Natural killer cell treated with Interleukin-12 subunit alpha and Interleukin-12 subunit beta and Interleukin-15 and Interleukin-18, amount 100 ng/mL, for 72 hours (primary cell): ENCODE measurements at regions not wholly inside any gene's neighbourhood (a gene's known extent, or its start where the extent isn't known, plus 50 kb on each side); places are given as distances from the start of the nearest gene placed in this dataset.

ENCODE experiments used
- ATAC-seq, 2 donors: fragments of 150-1000 bp; cut with Tn5 transposase in 1 of 2; sonication (Bioruptor Pico), chemical (Tn5 transposase) in 1 of 2; 2 replicates each; pipeline ENCODE4 v1.10.0; 2021
- DNase-seq: peaks from one replicate; pipeline ENCODE4 v3.0.0; 2022; ENCODE audit warnings: low spot score
- H3K27ac Mint-ChIP-seq, 2 donors: 1 replicate in 1 of 2; 2 replicates in 1 of 2; pipeline ENCODE4 v1.8.0; 2022; ENCODE audit warnings: mixed read lengths in 2 of 2, mild to moderate bottlenecking in 1 of 2, moderate library complexity in 1 of 2
- H3K27me3 Mint-ChIP-seq, 2 donors: 1 replicate in 1 of 2; 2 replicates in 1 of 2; pipeline ENCODE4 v1.8.0; 2022; ENCODE audit warnings: mixed read lengths in 2 of 2
- H3K36me3 Mint-ChIP-seq: one replicate; pipeline ENCODE4 v1.8.0; 2022; ENCODE audit warnings: mixed read lengths
- H3K4me1 Mint-ChIP-seq, 2 donors: 1 replicate in 1 of 2; 2 replicates in 1 of 2; pipeline ENCODE4 v1.8.0; 2022; ENCODE audit warnings: low read depth in 2 of 2, mixed read lengths in 2 of 2, mild to moderate bottlenecking in 1 of 2
- H3K4me3 Mint-ChIP-seq: one replicate; pipeline ENCODE4 v1.8.0; 2022; ENCODE audit warnings: mixed read lengths
- H3K9me3 Mint-ChIP-seq: 2 replicates; pipeline ENCODE4 v1.8.0; 2022; ENCODE audit warnings: mixed read lengths

DNA sequence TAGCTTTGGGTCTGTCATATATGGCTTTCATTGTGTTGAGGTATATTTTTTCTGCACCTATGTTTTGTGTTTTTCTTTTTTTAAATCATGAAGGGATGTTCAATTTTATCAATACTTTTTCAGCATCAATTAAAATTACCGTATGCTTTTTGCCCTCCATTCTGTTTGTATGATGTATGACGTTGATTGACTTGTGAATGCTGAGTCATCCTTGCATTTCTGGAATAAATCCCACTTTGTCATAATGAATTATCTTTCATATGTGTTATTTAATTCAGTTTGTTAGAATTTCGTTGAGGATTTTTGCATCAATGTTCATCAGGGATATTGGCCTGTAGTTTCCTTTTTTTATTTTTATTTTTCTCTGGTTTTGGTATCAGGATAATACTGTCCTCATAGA lies 790.9 kb downstream of the TMEM182 start:
- peaks cover 11% of the 10 kb centered on the region for H3K9me3 Mint-ChIP-seq

DNA sequence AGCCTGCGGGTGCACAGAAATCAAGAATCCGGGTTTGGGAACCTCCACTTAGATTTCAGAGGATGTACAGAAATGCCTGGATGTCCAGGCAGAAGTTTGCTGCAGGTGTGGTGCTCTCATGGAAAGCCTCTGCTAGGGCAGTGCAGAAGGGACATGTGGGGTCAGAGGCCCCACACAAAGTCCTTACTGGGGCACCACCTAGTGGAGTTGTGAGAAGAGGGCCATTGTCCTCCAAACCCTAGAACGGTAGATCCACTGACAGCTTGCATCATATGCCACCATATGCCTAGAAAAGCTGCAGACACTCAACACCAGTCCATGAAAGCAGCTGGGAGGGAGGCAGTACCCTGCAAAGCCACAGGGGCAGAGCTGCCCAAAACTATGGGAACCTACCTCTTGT lies 833.0 kb downstream of the TMEM182 start:
- Mint-ChIP-seq H3K27ac (no peak overlapping the region), H3K4me1 (no peaks in the 10 kb centered on the region), H3K4me3 (no peak overlapping the region), H3K36me3 (peaks cover 28% of the 10 kb centered on the region), H3K9me3 (peaks cover 29% of the 10 kb centered on the region), H3K27me3 (no peaks in the 10 kb centered on the region)
- ATAC-seq = no peak
- DNase-seq = no peak

More for the DNA sequence above, 790.9 kb downstream of the TMEM182 start:
- H3K36me3 Mint-ChIP-seq = peaks cover 10% of the 10 kb centered on the region
- ATAC-seq (no peak), DNase-seq (no peak)
- no peak overlapping the region for H3K27ac Mint-ChIP-seq
- H3K4me3 Mint-ChIP-seq = no peak overlapping the region
- H3K4me1 Mint-ChIP-seq = no peaks in the 10 kb centered on the region
- no peaks in the 10 kb centered on the region for H3K27me3 Mint-ChIP-seq

DNA sequence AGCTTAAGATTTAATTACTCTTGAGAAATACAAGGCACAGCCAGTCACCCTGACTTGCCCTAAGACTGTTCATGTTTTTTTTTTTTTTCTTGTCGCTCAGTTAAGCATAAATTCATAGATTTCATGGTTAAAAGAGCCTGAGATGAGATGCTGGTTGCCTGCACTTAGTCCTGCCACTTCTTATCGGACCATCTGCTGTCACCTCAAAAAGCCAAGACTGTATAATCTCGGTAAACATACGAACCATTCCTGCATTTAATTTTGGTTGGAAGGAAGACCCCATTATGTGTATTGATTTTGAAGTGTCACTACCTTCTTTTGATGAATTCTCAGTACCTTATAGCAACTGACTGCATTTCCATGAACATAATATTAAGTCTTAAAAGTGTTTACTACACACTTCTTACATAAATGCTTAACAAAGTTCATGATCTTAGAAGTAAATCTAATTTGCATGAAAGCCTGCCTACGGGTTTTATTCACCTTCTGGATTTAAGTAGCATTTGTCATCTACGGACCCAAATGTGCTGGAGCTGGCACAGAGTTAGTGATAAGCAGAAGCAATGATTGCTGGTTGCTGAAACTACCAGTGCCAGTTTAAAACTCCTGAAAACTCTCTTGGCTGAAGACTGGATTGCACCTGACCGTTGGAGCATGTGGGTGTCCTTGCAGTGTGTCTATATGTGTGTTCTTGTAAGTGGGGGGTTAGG lies 843.4 kb downstream of the TMEM182 start:
- H3K36me3 Mint-ChIP-seq = no peaks in the 10 kb centered on the region
- no peak for DNase-seq
- no peak overlapping the region for H3K4me3 Mint-ChIP-seq
- no peak overlapping the region for H3K27ac Mint-ChIP-seq
- no peak for ATAC-seq
- peaks cover 16% of the 10 kb centered on the region for H3K9me3 Mint-ChIP-seq
- no peaks in the 10 kb centered on the region for H3K4me1 Mint-ChIP-seq
- H3K27me3 Mint-ChIP-seq = no peaks in the 10 kb centered on the region

DNA sequence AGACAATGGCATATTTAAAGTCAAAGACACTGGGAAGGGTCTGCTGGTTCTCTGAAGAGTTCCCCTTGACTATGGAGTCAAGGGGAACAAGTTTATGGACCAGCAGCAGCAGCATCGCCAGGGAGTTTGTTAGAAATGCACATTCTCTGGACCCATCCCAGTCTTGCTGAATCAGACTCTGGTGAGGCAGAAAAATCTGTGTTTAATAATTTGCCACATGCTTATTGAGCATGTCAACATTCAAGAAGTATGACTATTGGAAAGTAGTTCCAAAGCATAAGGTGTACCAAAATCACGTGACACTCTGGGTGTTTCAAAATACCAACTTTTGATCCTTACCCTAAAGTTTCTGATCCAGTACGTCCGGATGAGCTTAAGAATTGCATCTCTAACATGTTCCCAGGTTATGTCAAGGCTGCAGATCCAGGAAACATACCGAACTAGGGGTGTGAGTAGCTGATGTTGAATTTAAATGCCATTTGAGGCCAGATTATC lies 853.8 kb downstream of the TMEM182 start:
- no peak overlapping the region for H3K27ac Mint-ChIP-seq
- no peak for DNase-seq
- H3K27me3 Mint-ChIP-seq = no peaks in the 10 kb centered on the region
- no peak overlapping the region for H3K4me3 Mint-ChIP-seq
- H3K4me1 Mint-ChIP-seq = no peaks in the 10 kb centered on the region
- peaks cover 15% of the 10 kb centered on the region for H3K9me3 Mint-ChIP-seq
- no peak for ATAC-seq
- peaks cover 4% of the 10 kb centered on the region for H3K36me3 Mint-ChIP-seq

DNA sequence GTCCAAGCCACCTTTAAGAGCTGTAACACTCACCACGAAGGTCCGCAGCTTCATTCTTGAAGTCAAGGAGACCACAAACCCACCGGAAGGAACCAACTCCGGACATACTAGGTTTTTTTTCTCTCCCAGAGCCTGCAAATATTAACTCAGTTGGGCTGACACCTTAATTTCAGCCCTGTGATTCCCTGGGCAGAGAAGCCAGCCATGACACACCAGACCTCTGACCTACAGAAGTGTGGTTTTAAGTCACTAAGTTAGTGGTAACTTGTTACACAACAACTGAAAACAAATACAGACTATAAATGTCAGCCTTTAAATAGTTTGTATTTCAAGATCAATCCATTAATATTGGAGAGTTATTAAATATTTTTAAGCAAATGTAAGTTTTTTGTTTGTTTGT lies 855.1 kb downstream of the TMEM182 start:
- Mint-ChIP-seq H3K36me3 (peaks cover 4% of the 10 kb centered on the region), H3K9me3 (peaks cover 19% of the 10 kb centered on the region), H3K27me3 (no peaks in the 10 kb centered on the region), H3K4me1 (no peaks in the 10 kb centered on the region), H3K4me3 (no peak overlapping the region), H3K27ac (no peak overlapping the region)
- no peak for ATAC-seq
- no peak for DNase-seq

DNA sequence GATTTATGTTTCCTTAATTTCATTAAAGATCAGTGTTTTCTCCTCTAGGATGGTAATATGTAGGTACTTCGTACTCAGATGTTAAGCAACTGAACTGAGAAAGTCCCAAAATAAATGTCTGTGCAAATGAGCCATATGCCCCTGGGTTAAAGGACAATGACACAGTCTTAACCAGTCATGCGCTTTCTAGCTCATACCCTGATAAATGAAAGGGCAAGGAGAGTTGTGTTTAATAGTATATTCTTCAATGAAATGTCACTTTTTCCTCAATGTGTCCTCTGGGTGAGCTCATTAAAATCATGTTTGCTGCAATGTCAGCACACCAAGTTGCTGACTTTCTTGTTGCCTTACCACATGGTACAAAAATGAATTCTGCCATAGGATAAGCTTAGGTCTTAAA lies 856.3 kb downstream of the TMEM182 start:
- DNase-seq (no peak), ATAC-seq (no peak)
- Mint-ChIP-seq H3K27ac (no peak overlapping the region), H3K27me3 (no peaks in the 10 kb centered on the region), H3K9me3 (peaks cover 18% of the 10 kb centered on the region), H3K4me3 (no peak overlapping the region), H3K36me3 (peaks cover 7% of the 10 kb centered on the region), H3K4me1 (no peaks in the 10 kb centered on the region)

DNA sequence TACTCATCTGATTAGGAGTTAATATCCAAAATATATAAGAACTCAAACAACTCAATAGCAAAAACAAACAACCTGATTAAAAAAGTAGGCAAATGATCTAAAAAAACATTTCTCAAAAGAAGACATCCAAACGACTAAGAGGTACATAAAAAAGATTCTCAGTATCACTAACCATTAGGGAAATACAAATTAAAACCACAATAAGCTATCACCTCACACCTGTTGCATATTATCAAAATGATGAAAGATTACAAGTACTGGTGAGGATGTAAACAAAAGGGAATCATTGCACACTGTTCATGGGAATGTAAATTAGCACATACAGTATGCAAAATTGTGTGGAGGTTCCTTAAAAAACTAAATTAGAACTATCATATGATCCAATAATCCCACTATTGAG lies 865.5 kb downstream of the TMEM182 start:
- H3K36me3 Mint-ChIP-seq = peaks cover under 1% of the 10 kb centered on the region
- H3K9me3 Mint-ChIP-seq = peaks cover 7% of the 10 kb centered on the region
- H3K4me1 Mint-ChIP-seq = no peaks in the 10 kb centered on the region
- no peak for DNase-seq
- H3K27ac Mint-ChIP-seq = no peak overlapping the region
- no peaks in the 10 kb centered on the region for H3K27me3 Mint-ChIP-seq
- no peak overlapping the region for H3K4me3 Mint-ChIP-seq
- no peak for ATAC-seq

DNA sequence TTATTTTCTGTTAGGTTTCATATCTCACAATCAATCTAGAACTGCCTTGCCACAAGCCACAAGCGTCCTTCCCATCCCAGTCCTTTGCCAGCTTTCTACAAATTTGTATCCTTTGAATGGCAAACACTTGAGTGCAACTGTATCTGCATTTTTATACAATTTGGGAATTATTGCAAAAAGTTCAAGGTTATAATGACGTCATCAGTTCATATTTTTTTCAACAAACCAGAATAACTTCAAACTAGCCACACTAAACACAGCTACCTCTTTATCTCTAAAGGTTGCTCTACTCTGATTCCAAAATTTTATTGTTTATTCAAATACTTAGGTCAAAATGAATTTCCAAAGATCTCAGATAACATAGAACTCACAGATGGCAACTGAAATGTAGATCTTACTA lies 877.1 kb downstream of the TMEM182 start:
- Mint-ChIP-seq H3K9me3 (peaks cover 10% of the 10 kb centered on the region), H3K27me3 (no peaks in the 10 kb centered on the region), H3K4me3 (no peak overlapping the region), H3K4me1 (no peaks in the 10 kb centered on the region), H3K27ac (no peak overlapping the region), H3K36me3 (no peaks in the 10 kb centered on the region)
- ATAC-seq = no peak
- no peak for DNase-seq

- H3K27ac Mint-ChIP-seq = no peak overlapping the region
- H3K4me3 Mint-ChIP-seq = no peak overlapping the region
- H3K9me3 Mint-ChIP-seq = peaks cover 3% of the 10 kb centered on the region
- no peaks in the 10 kb centered on the region for H3K27me3 Mint-ChIP-seq
- no peaks in the 10 kb centered on the region for H3K4me1 Mint-ChIP-seq
- ATAC-seq (no peak), DNase-seq (no peak)
- no peaks in the 10 kb centered on the region for H3K36me3 Mint-ChIP-seq
These were observed 894.7 kb downstream of the TMEM182 start for GRCh38 chr2:103656558-103656957.

GRCh38 chr2:103660519-103660918 lies 898.7 kb downstream of the TMEM182 start:
- ATAC-seq (no peak), DNase-seq (no peak)
- Mint-ChIP-seq H3K36me3 (no peaks in the 10 kb centered on the region), H3K9me3 (peaks cover 7% of the 10 kb centered on the region), H3K4me1 (no peaks in the 10 kb centered on the region), H3K27me3 (no peaks in the 10 kb centered on the region), H3K27ac (no peak overlapping the region), H3K4me3 (no peak overlapping the region)

- Mint-ChIP-seq H3K27me3 (no peaks in the 10 kb centered on the region), H3K4me3 (no peak overlapping the region), H3K27ac (no peak overlapping the region), H3K4me1 (no peaks in the 10 kb centered on the region), H3K9me3 (peaks cover 7% of the 10 kb centered on the region), H3K36me3 (no peaks in the 10 kb centered on the region)
- ATAC-seq = no peak
- DNase-seq = no peak
These were observed 899.1 kb downstream of the TMEM182 start for GRCh38 chr2:103660947-103661346.

GRCh38 chr2:103664690-103665089 lies 902.9 kb downstream of the TMEM182 start:
- H3K36me3 Mint-ChIP-seq = no peaks in the 10 kb centered on the region
- no peak overlapping the region for H3K4me3 Mint-ChIP-seq
- H3K9me3 Mint-ChIP-seq = peaks cover 10% of the 10 kb centered on the region
- DNase-seq (no peak), ATAC-seq (no peak)
- H3K27ac Mint-ChIP-seq = no peak overlapping the region
- H3K27me3 Mint-ChIP-seq = no peaks in the 10 kb centered on the region
- H3K4me1 Mint-ChIP-seq = no peaks in the 10 kb centered on the region

GRCh38 chr2:103667335-103667884 lies 905.6 kb downstream of the TMEM182 start:
- ATAC-seq = no peak
- H3K27me3 Mint-ChIP-seq = no peaks in the 10 kb centered on the region
- peaks cover 10% of the 10 kb centered on the region for H3K9me3 Mint-ChIP-seq
- H3K4me1 Mint-ChIP-seq = no peaks in the 10 kb centered on the region
- H3K36me3 Mint-ChIP-seq = no peaks in the 10 kb centered on the region
- no peak overlapping the region for H3K4me3 Mint-ChIP-seq
- H3K27ac Mint-ChIP-seq = no peak overlapping the region
- no peak for DNase-seq

DNA sequence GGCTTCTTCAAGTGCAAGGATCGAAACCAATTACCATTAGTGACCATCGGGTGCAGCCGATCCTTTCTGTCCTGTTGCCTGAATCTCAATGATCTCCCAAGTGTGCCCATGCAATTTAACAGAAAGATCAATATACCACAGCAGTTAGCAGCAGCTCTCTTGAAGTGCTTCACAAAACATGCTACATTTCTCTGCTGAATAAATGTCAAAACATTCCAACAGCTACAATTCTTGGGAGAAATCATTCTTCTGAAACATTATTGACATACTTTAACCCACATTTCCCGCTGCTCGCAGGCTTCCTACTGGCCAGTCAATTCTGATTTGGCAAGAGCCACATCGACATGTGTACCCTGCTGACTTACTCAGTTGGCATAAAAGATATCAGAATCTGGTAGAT lies 907.7 kb downstream of the TMEM182 start:
- no peak overlapping the region for H3K27ac Mint-ChIP-seq
- ATAC-seq (no peak), DNase-seq (no peak)
- H3K36me3 Mint-ChIP-seq = no peaks in the 10 kb centered on the region
- no peaks in the 10 kb centered on the region for H3K27me3 Mint-ChIP-seq
- peaks cover 10% of the 10 kb centered on the region for H3K9me3 Mint-ChIP-seq
- no peaks in the 10 kb centered on the region for H3K4me1 Mint-ChIP-seq
- no peak overlapping the region for H3K4me3 Mint-ChIP-seq
